HEK293 (cell line): ENCODE measurements at regions not wholly inside any gene's neighbourhood (a gene's known extent, or its start where the extent isn't known, plus 50 kb on each side); places are given as distances from the start of the nearest gene placed in this dataset.

Source experiments
- CTCF ChIA-PET: fragments of 350-600 bp; formaldehyde crosslinking; extraction: SDS; loops from one replicate; lab custom pipeline; 2021; ENCODE audit warnings: antibody characterized with exemption; lab: Yijun Ruan, JAX
- POLR2A ChIA-PET: fragments of 300-600 bp; formaldehyde crosslinking; extraction: SDS; loops from one replicate; lab custom pipeline; 2020; ENCODE audit warnings: antibody characterized with exemption, inconsistent platforms; lab: Yijun Ruan, JAX
- H3K27ac ChIP-seq: fragments of 200-500 bp; sonication (Bioruptor generic); 2 replicates; pipeline ENCODE4 v1.5.1; 2014; ENCODE audit warnings: low read depth, low read length, control low read depth, inconsistent platforms; ENCODE audit errors: extremely low read depth
- H3K36me3 ChIP-seq, 2 experiments: fragments of 200-500 bp in 1 of 2; sonication (Bioruptor generic) in 1 of 2; 1 replicate in 1 of 2; 2 replicates in 1 of 2; pipeline ENCODE4 v1.5.1; 2014 to 2017; ENCODE audit warnings: inconsistent platforms in 2 of 2, low read length in 2 of 2; ENCODE audit not compliant: control insufficient read depth in 2 of 2, insufficient read depth in 1 of 2
- H3K4me1 ChIP-seq: fragments of 200-500 bp; sonication (Bioruptor generic); 2 replicates; pipeline ENCODE4 v1.5.1; 2014; ENCODE audit warnings: mild to moderate bottlenecking, low read length, inconsistent platforms; ENCODE audit not compliant: control insufficient read depth, insufficient read depth
- H3K4me3 ChIP-seq: 2 replicates; pipeline ENCODE4 v1.5.1; 2011; ENCODE audit warnings: low read depth, mild to moderate bottlenecking, control low read depth, low read length, moderate library complexity
- H3K9me3 ChIP-seq: fragments of 200-500 bp; sonication (Bioruptor generic); 2 replicates; pipeline ENCODE4 v1.5.1; 2014; ENCODE audit warnings: low read depth, low read length, inconsistent platforms; ENCODE audit not compliant: control insufficient read depth, insufficient read depth
- HOXA7 ChIP-seq: sonication (generic); formaldehyde crosslinking; IDR thresholded peaks from 2 replicates; pipeline ENCODE4 v1.8.1; 2022; ENCODE audit warnings: missing genetic modification reagents, borderline replicate concordance
- KLF7 ChIP-seq: fragments of 450-650 bp; formaldehyde crosslinking; IDR thresholded peaks from 2 replicates; pipeline ENCODE4 v1.5.1; 2016; ENCODE audit warnings: missing biosample characterization, missing genetic modification characterization, borderline replicate concordance
- MYNN ChIP-seq: fragments of 450-650 bp; formaldehyde crosslinking; IDR thresholded peaks from 2 replicates; pipeline ENCODE4 v1.5.1; 2016; ENCODE audit warnings: missing biosample characterization, missing genetic modification characterization, borderline replicate concordance
- ZNF121 ChIP-seq: fragments of 450-650 bp; formaldehyde crosslinking; IDR thresholded peaks from 2 replicates; pipeline ENCODE4 v1.5.1; 2016; ENCODE audit warnings: missing biosample characterization, missing genetic modification characterization
- ZNF133 ChIP-seq: fragments of 450-650 bp; formaldehyde crosslinking; IDR thresholded peaks from 2 replicates; pipeline ENCODE4 v1.5.1; 2016; ENCODE audit warnings: missing biosample characterization, missing genetic modification characterization
- ZNF211 ChIP-seq: fragments of 450-650 bp; formaldehyde crosslinking; IDR thresholded peaks from 2 replicates; pipeline ENCODE4 v1.5.1; 2016; ENCODE audit warnings: low read depth, missing biosample characterization, missing genetic modification characterization
- ZNF223 ChIP-seq: fragments of 450-650 bp; formaldehyde crosslinking; IDR thresholded peaks from 2 replicates; pipeline ENCODE4 v1.5.1; 2016; ENCODE audit warnings: missing biosample characterization, missing genetic modification characterization
- ZNF350 ChIP-seq: fragments of 450-650 bp; formaldehyde crosslinking; IDR thresholded peaks from 2 replicates; pipeline ENCODE4 v1.5.0; 2017; ENCODE audit warnings: missing biosample characterization, mild to moderate bottlenecking, missing genetic modification characterization
- ZNF404 ChIP-seq: fragments of 450-650 bp; formaldehyde crosslinking; IDR thresholded peaks from 2 replicates; pipeline ENCODE4 v1.5.1; 2017; ENCODE audit warnings: missing biosample characterization, missing genetic modification characterization
- ZNF510 ChIP-seq: fragments of 450-650 bp; formaldehyde crosslinking; IDR thresholded peaks from 2 replicates; pipeline ENCODE4 v1.5.1; 2018; ENCODE audit warnings: mild to moderate bottlenecking, missing genetic modification characterization, missing biosample characterization; ENCODE audit not compliant: insufficient replicate concordance
- ZNF544 ChIP-seq: fragments of 450-650 bp; formaldehyde crosslinking; IDR thresholded peaks from 2 replicates; pipeline ENCODE4 v1.5.0; 2017; ENCODE audit warnings: missing biosample characterization, missing genetic modification characterization
- ZNF549 ChIP-seq: fragments of 450-650 bp; IDR thresholded peaks from 2 replicates; pipeline ENCODE4 v1.5.1; 2018; ENCODE audit warnings: missing biosample characterization, missing genetic modification characterization, mild to moderate bottlenecking, inconsistent platforms, moderate library complexity
- ZNF768 ChIP-seq: fragments of 450-650 bp; formaldehyde crosslinking; IDR thresholded peaks from 2 replicates; pipeline ENCODE4 v1.5.1; 2018; ENCODE audit warnings: missing biosample characterization, mild to moderate bottlenecking, missing genetic modification characterization
- ZNF830 ChIP-seq: fragments of 450-650 bp; IDR thresholded peaks from 2 replicates; pipeline ENCODE4 v1.5.0; 2018; ENCODE audit warnings: missing biosample characterization, missing genetic modification characterization, low read depth, mild to moderate bottlenecking, moderate library complexity
- TF ChIP-seq, protein P1 (sequence below): fragments of 450-650 bp; formaldehyde crosslinking; IDR thresholded peaks from 2 replicates; pipeline ENCODE4 v1.5.1; 2016; ENCODE audit warnings: missing biosample characterization, missing genetic modification characterization
- TF ChIP-seq, protein P2 (sequence below): fragments of 450-650 bp; formaldehyde crosslinking; IDR thresholded peaks from 2 replicates; pipeline ENCODE4 v1.5.1; 2016; ENCODE audit warnings: missing biosample characterization, missing genetic modification characterization
- TF ChIP-seq, protein P3 (sequence below): fragments of 450-650 bp; formaldehyde crosslinking; IDR thresholded peaks from 2 replicates; pipeline ENCODE4 v1.5.1; 2016; ENCODE audit warnings: missing biosample characterization, missing genetic modification characterization
- TF ChIP-seq, protein P4 (sequence below): fragments of 450-650 bp; formaldehyde crosslinking; IDR thresholded peaks from 2 replicates; pipeline ENCODE4 v1.5.1; 2016; ENCODE audit warnings: missing biosample characterization, missing genetic modification characterization
- TF ChIP-seq, protein P5 (sequence below): fragments of 450-650 bp; formaldehyde crosslinking; IDR thresholded peaks from 2 replicates; pipeline ENCODE4 v1.5.1; 2016; ENCODE audit warnings: missing biosample characterization, missing genetic modification characterization, borderline replicate concordance
- TF ChIP-seq, protein P6 (sequence below): fragments of 450-650 bp; formaldehyde crosslinking; IDR thresholded peaks from 2 replicates; pipeline ENCODE4; 2016; ENCODE audit warnings: missing biosample characterization, missing genetic modification characterization

DNA sequence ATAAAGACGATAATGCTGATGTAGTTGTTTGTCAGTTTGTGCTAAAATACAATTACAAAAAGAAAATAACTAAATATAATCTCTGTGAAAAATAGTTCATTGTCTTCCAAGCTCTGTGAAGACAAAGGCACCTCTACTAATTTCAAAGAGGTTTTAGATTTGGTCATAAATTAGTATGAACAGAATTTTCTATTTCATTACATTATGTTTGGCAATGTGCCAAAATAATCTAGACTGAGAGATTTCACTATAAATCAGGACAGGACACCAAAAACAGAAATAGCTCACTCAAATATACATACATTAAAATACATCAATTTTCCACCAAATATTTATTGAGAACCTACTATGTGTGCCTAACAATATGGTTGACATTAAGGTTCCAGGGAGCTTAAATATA, 264.9 kb upstream of the CCDC54 start:
- H3K4me3 ChIP-seq = no peak overlapping the region
- ChIA-PET CTCF (interaction anchor here (0.7 kb wide), 1 partner anchor 397 kb away, joined by 3 read pairs; no protein-coding TSS in a partner anchor), POLR2A (no interaction called here)
- no peaks in the 10 kb centered on the region for H3K4me1 ChIP-seq
- no peaks in the 10 kb centered on the region for H3K9me3 ChIP-seq
- H3K27ac ChIP-seq = no peak overlapping the region
- no peaks in the 10 kb centered on the region for H3K36me3 ChIP-seq
- peak; percentile 64; the same call in 1 of the 2 replicates for TF ChIP-seq ZNF350 (tag by site-specific recombination)
- TF ChIP-seq, protein P1, sequence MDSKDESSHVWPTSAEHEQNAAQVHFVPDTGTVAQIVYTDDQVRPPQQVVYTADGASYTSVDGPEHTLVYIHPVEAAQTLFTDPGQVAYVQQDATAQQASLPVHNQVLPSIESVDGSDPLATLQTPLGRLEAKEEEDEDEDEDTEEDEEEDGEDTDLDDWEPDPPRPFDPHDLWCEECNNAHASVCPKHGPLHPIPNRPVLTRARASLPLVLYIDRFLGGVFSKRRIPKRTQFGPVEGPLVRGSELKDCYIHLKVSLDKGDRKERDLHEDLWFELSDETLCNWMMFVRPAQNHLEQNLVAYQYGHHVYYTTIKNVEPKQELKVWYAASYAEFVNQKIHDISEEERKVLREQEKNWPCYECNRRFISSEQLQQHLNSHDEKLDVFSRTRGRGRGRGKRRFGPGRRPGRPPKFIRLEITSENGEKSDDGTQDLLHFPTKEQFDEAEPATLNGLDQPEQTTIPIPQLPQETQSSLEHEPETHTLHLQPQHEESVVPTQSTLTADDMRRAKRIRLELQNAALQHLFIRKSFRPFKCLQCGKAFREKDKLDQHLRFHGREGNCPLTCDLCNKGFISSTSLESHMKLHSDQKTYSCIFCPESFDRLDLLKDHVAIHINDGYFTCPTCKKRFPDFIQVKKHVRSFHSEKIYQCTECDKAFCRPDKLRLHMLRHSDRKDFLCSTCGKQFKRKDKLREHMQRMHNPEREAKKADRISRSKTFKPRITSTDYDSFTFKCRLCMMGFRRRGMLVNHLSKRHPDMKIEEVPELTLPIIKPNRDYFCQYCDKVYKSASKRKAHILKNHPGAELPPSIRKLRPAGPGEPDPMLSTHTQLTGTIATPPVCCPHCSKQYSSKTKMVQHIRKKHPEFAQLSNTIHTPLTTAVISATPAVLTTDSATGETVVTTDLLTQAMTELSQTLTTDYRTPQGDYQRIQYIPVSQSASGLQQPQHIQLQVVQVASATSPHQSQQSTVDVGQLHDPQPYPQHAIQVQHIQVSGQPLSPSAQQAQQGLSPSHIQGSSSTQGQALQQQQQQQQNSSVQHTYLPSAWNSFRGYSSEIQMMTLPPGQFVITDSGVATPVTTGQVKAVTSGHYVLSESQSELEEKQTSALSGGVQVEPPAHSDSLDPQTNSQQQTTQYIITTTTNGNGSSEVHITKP (tag by site-specific recombination) = no peak
- no peak for TF ChIP-seq ZNF211
- TF ChIP-seq ZNF544 (tag by site-specific recombination) = 0 out of 2 replicates have a peak, but pooled peaks have one; percentile 25
- TF ChIP-seq ZNF830 (tag by site-specific recombination) = 0 out of 2 replicates have a peak, but pooled peaks have one; percentile 42
- TF ChIP-seq, protein P2, sequence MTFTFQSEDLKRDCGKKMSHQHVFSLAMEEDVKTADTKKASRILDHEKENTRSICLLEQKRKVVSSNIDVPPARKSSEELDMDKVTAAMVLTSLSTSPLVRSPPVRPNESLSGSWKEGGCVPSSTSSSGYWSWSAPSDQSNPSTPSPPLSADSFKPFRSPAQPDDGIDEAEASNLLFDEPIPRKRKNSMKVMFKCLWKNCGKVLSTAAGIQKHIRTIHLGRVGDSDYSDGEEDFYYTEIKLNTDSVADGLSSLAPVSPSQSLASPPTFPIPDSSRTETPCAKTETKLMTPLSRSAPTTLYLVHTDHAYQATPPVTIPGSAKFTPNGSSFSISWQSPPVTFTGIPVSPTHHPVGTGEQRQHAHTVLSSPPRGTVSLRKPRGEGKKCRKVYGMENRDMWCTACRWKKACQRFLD (tag by site-specific recombination) = no peak
- no peak for TF ChIP-seq ZNF121
- no peak for TF ChIP-seq HOXA7 (CRISPR knock-in tag)
- TF ChIP-seq ZNF223 (tag by site-specific recombination) = no peak
- TF ChIP-seq MYNN (tag by site-specific recombination) = no peak
- TF ChIP-seq KLF7 (tag by site-specific recombination) = no peak
- TF ChIP-seq, protein P3, sequence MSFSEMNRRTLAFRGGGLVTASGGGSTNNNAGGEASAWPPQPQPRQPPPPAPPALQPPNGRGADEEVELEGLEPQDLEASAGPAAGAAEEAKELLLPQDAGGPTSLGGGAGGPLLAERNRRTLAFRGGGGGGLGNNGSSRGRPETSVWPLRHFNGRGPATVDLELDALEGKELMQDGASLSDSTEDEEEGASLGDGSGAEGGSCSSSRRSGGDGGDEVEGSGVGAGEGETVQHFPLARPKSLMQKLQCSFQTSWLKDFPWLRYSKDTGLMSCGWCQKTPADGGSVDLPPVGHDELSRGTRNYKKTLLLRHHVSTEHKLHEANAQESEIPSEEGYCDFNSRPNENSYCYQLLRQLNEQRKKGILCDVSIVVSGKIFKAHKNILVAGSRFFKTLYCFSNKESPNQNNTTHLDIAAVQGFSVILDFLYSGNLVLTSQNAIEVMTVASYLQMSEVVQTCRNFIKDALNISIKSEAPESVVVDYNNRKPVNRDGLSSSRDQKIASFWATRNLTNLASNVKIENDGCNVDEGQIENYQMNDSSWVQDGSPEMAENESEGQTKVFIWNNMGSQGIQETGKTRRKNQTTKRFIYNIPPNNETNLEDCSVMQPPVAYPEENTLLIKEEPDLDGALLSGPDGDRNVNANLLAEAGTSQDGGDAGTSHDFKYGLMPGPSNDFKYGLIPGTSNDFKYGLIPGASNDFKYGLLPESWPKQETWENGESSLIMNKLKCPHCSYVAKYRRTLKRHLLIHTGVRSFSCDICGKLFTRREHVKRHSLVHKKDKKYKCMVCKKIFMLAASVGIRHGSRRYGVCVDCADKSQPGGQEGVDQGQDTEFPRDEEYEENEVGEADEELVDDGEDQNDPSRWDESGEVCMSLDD (tag by site-specific recombination) = no peak
- peak; percentile 17 for TF ChIP-seq ZNF510
- 0 out of 2 replicates have a peak, but pooled peaks have one; percentile 24 for TF ChIP-seq ZNF549 (tag by site-specific recombination)
- TF ChIP-seq ZNF768 (tag by site-specific recombination) = no peak
- TF ChIP-seq, protein P4, sequence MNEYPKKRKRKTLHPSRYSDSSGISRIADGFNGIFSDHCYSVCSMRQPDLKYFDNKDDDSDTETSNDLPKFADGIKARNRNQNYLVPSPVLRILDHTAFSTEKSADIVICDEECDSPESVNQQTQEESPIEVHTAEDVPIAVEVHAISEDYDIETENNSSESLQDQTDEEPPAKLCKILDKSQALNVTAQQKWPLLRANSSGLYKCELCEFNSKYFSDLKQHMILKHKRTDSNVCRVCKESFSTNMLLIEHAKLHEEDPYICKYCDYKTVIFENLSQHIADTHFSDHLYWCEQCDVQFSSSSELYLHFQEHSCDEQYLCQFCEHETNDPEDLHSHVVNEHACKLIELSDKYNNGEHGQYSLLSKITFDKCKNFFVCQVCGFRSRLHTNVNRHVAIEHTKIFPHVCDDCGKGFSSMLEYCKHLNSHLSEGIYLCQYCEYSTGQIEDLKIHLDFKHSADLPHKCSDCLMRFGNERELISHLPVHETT (tag by site-specific recombination) = no peak
- TF ChIP-seq, protein P5, sequence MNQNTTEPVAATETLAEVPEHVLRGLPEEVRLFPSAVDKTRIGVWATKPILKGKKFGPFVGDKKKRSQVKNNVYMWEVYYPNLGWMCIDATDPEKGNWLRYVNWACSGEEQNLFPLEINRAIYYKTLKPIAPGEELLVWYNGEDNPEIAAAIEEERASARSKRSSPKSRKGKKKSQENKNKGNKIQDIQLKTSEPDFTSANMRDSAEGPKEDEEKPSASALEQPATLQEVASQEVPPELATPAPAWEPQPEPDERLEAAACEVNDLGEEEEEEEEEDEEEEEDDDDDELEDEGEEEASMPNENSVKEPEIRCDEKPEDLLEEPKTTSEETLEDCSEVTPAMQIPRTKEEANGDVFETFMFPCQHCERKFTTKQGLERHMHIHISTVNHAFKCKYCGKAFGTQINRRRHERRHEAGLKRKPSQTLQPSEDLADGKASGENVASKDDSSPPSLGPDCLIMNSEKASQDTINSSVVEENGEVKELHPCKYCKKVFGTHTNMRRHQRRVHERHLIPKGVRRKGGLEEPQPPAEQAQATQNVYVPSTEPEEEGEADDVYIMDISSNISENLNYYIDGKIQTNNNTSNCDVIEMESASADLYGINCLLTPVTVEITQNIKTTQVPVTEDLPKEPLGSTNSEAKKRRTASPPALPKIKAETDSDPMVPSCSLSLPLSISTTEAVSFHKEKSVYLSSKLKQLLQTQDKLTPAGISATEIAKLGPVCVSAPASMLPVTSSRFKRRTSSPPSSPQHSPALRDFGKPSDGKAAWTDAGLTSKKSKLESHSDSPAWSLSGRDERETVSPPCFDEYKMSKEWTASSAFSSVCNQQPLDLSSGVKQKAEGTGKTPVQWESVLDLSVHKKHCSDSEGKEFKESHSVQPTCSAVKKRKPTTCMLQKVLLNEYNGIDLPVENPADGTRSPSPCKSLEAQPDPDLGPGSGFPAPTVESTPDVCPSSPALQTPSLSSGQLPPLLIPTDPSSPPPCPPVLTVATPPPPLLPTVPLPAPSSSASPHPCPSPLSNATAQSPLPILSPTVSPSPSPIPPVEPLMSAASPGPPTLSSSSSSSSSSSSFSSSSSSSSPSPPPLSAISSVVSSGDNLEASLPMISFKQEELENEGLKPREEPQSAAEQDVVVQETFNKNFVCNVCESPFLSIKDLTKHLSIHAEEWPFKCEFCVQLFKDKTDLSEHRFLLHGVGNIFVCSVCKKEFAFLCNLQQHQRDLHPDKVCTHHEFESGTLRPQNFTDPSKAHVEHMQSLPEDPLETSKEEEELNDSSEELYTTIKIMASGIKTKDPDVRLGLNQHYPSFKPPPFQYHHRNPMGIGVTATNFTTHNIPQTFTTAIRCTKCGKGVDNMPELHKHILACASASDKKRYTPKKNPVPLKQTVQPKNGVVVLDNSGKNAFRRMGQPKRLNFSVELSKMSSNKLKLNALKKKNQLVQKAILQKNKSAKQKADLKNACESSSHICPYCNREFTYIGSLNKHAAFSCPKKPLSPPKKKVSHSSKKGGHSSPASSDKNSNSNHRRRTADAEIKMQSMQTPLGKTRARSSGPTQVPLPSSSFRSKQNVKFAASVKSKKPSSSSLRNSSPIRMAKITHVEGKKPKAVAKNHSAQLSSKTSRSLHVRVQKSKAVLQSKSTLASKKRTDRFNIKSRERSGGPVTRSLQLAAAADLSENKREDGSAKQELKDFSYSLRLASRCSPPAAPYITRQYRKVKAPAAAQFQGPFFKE (tag by site-specific recombination) = no peak
- no peak for TF ChIP-seq ZNF404 (tag by site-specific recombination)
- no peak for TF ChIP-seq ZNF133 (tag by site-specific recombination)
- TF ChIP-seq, protein P6, sequence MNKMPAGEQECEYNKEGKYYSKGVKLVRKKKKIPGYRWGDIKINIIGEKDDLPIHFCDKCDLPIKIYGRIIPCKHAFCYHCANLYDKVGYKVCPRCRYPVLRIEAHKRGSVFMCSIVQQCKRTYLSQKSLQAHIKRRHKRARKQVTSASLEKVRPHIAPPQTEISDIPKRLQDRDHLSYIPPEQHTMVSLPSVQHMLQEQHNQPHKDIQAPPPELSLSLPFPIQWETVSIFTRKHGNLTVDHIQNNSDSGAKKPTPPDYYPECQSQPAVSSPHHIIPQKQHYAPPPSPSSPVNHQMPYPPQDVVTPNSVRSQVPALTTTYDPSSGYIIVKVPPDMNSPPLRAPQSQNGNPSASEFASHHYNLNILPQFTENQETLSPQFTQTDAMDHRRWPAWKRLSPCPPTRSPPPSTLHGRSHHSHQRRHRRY (tag by site-specific recombination) = no peak
